ENCODE measurements at regions not wholly inside any gene's neighbourhood (a gene's known extent, or its start where the extent isn't known, plus 50 kb on each side); places are given as distances from the start of the nearest gene placed in this dataset.
"Not testable (repeated sequence)": the region's sequence is repeated elsewhere in the genome, so short reads cannot be mapped to it uniquely, and the experiment has no call there.

- DNase-seq (ENCODE audit: low read depth), result no peak
- no peak for TF ChIP-seq CTCF (IDR thresholded peaks at IDR 0.05; ENCODE audit: low read depth, low read length, missing control alignments)
- no peak overlapping the region for H3K4me3 ChIP-seq (ENCODE audit: low read depth, low read length)
Observed at GRCh38 chr12:72747111-72747849, 475.1 kb downstream of the TRHDE start.

- TF ChIP-seq CTCF (IDR thresholded peaks at IDR 0.05; ENCODE audit: low read depth, low read length, missing control alignments), result no peak
- no peak for DNase-seq (ENCODE audit: low read depth)
- no peak overlapping the region for H3K4me3 ChIP-seq (ENCODE audit: low read depth, low read length)
Observed at GRCh38 chr12:72748971-72749370, 476.8 kb downstream of the TRHDE start.

- no peak overlapping the region for H3K4me3 ChIP-seq (ENCODE audit: low read depth, low read length)
- no peak for DNase-seq (ENCODE audit: low read depth)
- no peak for TF ChIP-seq CTCF (IDR thresholded peaks at IDR 0.05; ENCODE audit: low read depth, low read length, missing control alignments)
Observed at GRCh38 chr12:72753571-72753970, 481.4 kb downstream of the TRHDE start.

- not testable (repeated sequence) for H3K4me3 ChIP-seq (ENCODE audit: low read depth, low read length); DNase-seq (ENCODE audit: low read depth)
Observed at GRCh38 chr12:72754026-72754425, 481.9 kb downstream of the TRHDE start.

- DNase-seq (ENCODE audit: low read depth), result no peak
- H3K4me3 ChIP-seq (ENCODE audit: low read depth, low read length), result no peak overlapping the region
- no peak for TF ChIP-seq CTCF (IDR thresholded peaks at IDR 0.05; ENCODE audit: low read depth, low read length, missing control alignments)
Observed at GRCh38 chr12:72766517-72766916, 494.3 kb downstream of the TRHDE start.

GRCh38 chr12:72774023-72774422 is 501.9 kb downstream of the TRHDE start:
- no peak for DNase-seq (ENCODE audit: low read depth)
- TF ChIP-seq CTCF (IDR thresholded peaks at IDR 0.05; ENCODE audit: low read depth, low read length, missing control alignments), result no peak
- no peak overlapping the region for H3K4me3 ChIP-seq (ENCODE audit: low read depth, low read length)

- H3K4me3 ChIP-seq (ENCODE audit: low read depth, low read length), result no peak overlapping the region
- DNase-seq (ENCODE audit: low read depth), result no peak
- no peak for TF ChIP-seq CTCF (IDR thresholded peaks at IDR 0.05; ENCODE audit: low read depth, low read length, missing control alignments)
Observed at GRCh38 chr12:72777806-72778205, 505.6 kb downstream of the TRHDE start.
